Suprapubic skin (tissue), 3 donors: ENCODE measurements at regions not wholly inside any gene's neighbourhood (a gene's known extent, or its start where the extent isn't known, plus 50 kb on each side); places are given as distances from the start of the nearest gene placed in this dataset.

ENCODE experiments used
- CTCF ChIP-seq, 2 donors: fragments of 200-600 bp in 1 of 2; fragments of 450-650 bp in 1 of 2; sonication (generic) in 1 of 2; IDR thresholded peaks; one replicate each; pipeline ENCODE4 v1.5.1; 2016 to 2019; ENCODE audit warnings: antibody characterized with exemption in 2 of 2, mild to moderate bottlenecking in 1 of 2, moderate library complexity in 1 of 2
- POLR2A ChIP-seq, 2 donors: fragments of 450-650 bp; IDR thresholded peaks; one replicate each; pipeline ENCODE4 v1.6.1; 2017; ENCODE audit warnings: antibody characterized with exemption in 2 of 2, mild to moderate bottlenecking in 2 of 2, moderate library complexity in 2 of 2

- TF ChIP-seq POLR2A (IDR thresholded peaks at IDR 0.05) (no peak), CTCF (IDR thresholded peaks at IDR 0.05) (no peak)
These were observed 185.1 kb upstream of the HDDC2 start for GRCh38 chr6:125486881-125487280.
